ENCODE measurements at regions not wholly inside any gene's neighbourhood (a gene's known extent, or its start where the extent isn't known, plus 50 kb on each side); places are given as distances from the start of the nearest gene placed in this dataset.

- no peak for TF ChIP-seq EZH2phosphoT487 (IDR thresholded peaks at IDR 0.05; ENCODE audit: low read length)
- TF ChIP-seq CTCF (IDR thresholded peaks at IDR 0.05; ENCODE audit: low read length), result no peak
These were observed 234.1 kb downstream of the CDH26 start for GRCh38 chr20:60192326-60192725.
